ENCODE measurements at regions not wholly inside any gene's neighbourhood (a gene's known extent, or its start where the extent isn't known, plus 50 kb on each side); places are given as distances from the start of the nearest gene placed in this dataset.

DNA sequence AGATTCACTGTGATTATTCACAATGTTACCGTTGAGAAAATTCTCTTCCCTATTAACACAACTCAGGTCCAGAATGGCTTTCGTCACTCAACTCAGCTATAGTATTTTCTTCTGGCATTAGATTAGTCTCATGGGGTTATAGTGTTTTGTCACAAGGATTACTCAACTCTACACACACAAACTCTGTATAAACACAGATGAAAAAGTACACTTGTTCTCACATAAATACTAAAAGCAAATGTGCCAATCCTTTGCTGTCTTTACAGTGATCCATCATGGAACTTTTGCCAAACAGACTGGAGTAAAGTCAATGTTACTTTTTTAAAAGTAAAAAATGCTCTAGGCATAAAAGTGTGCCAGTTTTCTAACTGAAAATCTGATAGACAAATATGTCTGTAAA is 267.6 kb downstream of the RBM43 start:
- ATAC-seq (no peak), DNase-seq (ENCODE audit: low read depth, low spot score) (no peak)
- H3K4me1 ChIP-seq (ENCODE audit: control insufficient read depth, insufficient read depth, low read length): no peaks in the 10 kb centered on the region
- H3K36me3 ChIP-seq (ENCODE audit: control insufficient read depth, insufficient read depth, low read length): no peaks in the 10 kb centered on the region
- intact Hi-C loops (cut with micrococcal nuclease; ENCODE audit: unreplicated experiment) (no loop called here), in situ Hi-C loops (cut with HindIII; ENCODE audit: low pct_unique_long_range_greater_than_20kb, low sequenced_read_pairs) (no loop called here)
- 0 out of 2 replicates have a peak, but pooled peaks cover 6% of the 10 kb centered on the region for H3K9me3 ChIP-seq (ENCODE audit: control insufficient read depth, insufficient read depth, low read depth, low read length)
- no TSS peak for BruUV-seq (replicated peaks)
- no peak overlapping the region for H3K27ac ChIP-seq (ENCODE audit: low read length)
- H3K27me3 ChIP-seq (ENCODE audit: control insufficient read depth, insufficient read depth, low read length): no peaks in the 10 kb centered on the region
- no peak overlapping the region for H3K4me3 ChIP-seq (ENCODE audit: low read depth in 2 of 2, low read length in 2 of 2)
- POLR2A ChIA-PET: no interaction called here
- CTCF ChIA-PET: no interaction called here
- TF ChIP-seq, protein P1, sequence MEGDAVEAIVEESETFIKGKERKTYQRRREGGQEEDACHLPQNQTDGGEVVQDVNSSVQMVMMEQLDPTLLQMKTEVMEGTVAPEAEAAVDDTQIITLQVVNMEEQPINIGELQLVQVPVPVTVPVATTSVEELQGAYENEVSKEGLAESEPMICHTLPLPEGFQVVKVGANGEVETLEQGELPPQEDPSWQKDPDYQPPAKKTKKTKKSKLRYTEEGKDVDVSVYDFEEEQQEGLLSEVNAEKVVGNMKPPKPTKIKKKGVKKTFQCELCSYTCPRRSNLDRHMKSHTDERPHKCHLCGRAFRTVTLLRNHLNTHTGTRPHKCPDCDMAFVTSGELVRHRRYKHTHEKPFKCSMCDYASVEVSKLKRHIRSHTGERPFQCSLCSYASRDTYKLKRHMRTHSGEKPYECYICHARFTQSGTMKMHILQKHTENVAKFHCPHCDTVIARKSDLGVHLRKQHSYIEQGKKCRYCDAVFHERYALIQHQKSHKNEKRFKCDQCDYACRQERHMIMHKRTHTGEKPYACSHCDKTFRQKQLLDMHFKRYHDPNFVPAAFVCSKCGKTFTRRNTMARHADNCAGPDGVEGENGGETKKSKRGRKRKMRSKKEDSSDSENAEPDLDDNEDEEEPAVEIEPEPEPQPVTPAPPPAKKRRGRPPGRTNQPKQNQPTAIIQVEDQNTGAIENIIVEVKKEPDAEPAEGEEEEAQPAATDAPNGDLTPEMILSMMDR (IDR thresholded peaks at IDR 0.05): no peak
- TF ChIP-seq SIN3A (IDR thresholded peaks at IDR 0.05; ENCODE audit: borderline replicate concordance, insufficient read depth, low read depth, low read length): no peak
- no peak for TF ChIP-seq TCF7L2 (IDR thresholded peaks at IDR 0.05; ENCODE audit: low read depth, low read length)
- TF ChIP-seq, protein P2, sequence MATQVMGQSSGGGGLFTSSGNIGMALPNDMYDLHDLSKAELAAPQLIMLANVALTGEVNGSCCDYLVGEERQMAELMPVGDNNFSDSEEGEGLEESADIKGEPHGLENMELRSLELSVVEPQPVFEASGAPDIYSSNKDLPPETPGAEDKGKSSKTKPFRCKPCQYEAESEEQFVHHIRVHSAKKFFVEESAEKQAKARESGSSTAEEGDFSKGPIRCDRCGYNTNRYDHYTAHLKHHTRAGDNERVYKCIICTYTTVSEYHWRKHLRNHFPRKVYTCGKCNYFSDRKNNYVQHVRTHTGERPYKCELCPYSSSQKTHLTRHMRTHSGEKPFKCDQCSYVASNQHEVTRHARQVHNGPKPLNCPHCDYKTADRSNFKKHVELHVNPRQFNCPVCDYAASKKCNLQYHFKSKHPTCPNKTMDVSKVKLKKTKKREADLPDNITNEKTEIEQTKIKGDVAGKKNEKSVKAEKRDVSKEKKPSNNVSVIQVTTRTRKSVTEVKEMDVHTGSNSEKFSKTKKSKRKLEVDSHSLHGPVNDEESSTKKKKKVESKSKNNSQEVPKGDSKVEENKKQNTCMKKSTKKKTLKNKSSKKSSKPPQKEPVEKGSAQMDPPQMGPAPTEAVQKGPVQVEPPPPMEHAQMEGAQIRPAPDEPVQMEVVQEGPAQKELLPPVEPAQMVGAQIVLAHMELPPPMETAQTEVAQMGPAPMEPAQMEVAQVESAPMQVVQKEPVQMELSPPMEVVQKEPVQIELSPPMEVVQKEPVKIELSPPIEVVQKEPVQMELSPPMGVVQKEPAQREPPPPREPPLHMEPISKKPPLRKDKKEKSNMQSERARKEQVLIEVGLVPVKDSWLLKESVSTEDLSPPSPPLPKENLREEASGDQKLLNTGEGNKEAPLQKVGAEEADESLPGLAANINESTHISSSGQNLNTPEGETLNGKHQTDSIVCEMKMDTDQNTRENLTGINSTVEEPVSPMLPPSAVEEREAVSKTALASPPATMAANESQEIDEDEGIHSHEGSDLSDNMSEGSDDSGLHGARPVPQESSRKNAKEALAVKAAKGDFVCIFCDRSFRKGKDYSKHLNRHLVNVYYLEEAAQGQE (IDR thresholded peaks at IDR 0.05; ENCODE audit: insufficient read depth in 1 of 2, low read depth in 2 of 2, low read length in 1 of 2): no peak
- TF ChIP-seq POLR2AphosphoS5 (IDR thresholded peaks at IDR 0.05; ENCODE audit: low read depth, low read length): no peak

DNA sequence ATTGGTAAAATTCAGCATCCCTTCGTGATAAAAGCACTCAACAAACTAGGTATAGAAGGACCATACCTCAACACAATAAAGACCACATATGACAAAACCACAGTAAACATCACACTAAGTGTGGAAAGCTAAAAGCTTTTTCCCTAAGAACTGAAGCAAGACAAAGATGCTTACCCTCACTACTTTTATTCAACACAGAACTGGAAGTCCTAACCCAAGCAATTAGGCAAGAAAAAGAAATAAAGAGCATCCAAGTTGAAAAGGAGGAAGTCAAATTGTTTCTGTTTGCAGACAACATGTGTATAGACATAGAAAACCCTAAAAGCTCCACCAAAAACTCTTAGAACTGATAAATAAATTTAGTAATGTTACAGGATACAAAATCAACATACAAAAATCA is 271.7 kb downstream of the RBM43 start:
- H3K4me3 ChIP-seq (ENCODE audit: low read depth in 2 of 2, low read length in 2 of 2): no peak overlapping the region
- ChIA-PET CTCF (no interaction called here), POLR2A (no interaction called here)
- BruUV-seq (replicated peaks): no TSS peak
- 0 out of 2 replicates have a peak, but pooled peaks cover 6% of the 10 kb centered on the region for H3K9me3 ChIP-seq (ENCODE audit: control insufficient read depth, insufficient read depth, low read depth, low read length)
- no peaks in the 10 kb centered on the region for H3K27me3 ChIP-seq (ENCODE audit: control insufficient read depth, insufficient read depth, low read length)
- intact Hi-C loops (cut with micrococcal nuclease; ENCODE audit: unreplicated experiment) (no loop called here), in situ Hi-C loops (cut with HindIII; ENCODE audit: low pct_unique_long_range_greater_than_20kb, low sequenced_read_pairs) (no loop called here)
- no peak overlapping the region for H3K27ac ChIP-seq (ENCODE audit: low read length)
- TF ChIP-seq TCF7L2 (IDR thresholded peaks at IDR 0.05; ENCODE audit: low read depth, low read length) (no peak), SIN3A (IDR thresholded peaks at IDR 0.05; ENCODE audit: borderline replicate concordance, insufficient read depth, low read depth, low read length) (no peak), POLR2AphosphoS5 (IDR thresholded peaks at IDR 0.05; ENCODE audit: low read depth, low read length) (no peak)
- TF ChIP-seq, protein P1 (IDR thresholded peaks at IDR 0.05): no peak
- TF ChIP-seq, protein P2 (IDR thresholded peaks at IDR 0.05; ENCODE audit: insufficient read depth in 1 of 2, low read depth in 2 of 2, low read length in 1 of 2): no peak
- ATAC-seq (no peak), DNase-seq (ENCODE audit: low read depth, low spot score) (no peak)
- H3K4me1 ChIP-seq (ENCODE audit: control insufficient read depth, insufficient read depth, low read length): no peaks in the 10 kb centered on the region
- H3K36me3 ChIP-seq (ENCODE audit: control insufficient read depth, insufficient read depth, low read length): no peaks in the 10 kb centered on the region
